Endometrium (tissue), 2 donors: ENCODE measurements at regions not wholly inside any gene's neighbourhood (a gene's known extent, or its start where the extent isn't known, plus 50 kb on each side); places are given as distances from the start of the nearest gene placed in this dataset.

Experiments
- FAIRE-seq: peaks from 2 replicates; lab custom pipeline; 2012; peaks lifted over from hg19 to GRCh38; lab: Jason Lieb, UNC
- donor health status: control.
- donor health status: control.

DNA sequence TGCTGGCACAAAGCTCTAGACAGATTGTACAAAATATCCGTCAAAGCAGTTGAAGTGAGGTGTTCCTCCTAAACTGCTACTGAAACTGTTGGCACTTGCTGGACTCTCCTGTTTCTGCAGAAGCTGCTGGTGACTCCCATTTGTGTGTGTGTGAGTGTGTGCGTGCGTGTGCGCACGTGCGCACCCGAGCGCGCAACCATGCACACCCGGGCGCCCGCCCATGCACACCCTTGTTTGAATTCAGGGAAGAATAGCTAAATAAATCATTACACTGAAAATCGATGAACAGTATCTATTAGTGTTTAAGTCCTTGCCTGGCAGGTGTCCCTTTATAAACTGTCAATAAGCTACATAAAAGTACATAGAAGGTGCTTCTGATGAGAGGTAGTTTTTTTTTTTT, 156.4 kb upstream of the B3GALT2 start:
- no peak for FAIRE-seq

GRCh38 chr1:193340331-193340730, 153.9 kb upstream of the B3GALT2 start:
- FAIRE-seq: no peak

GRCh38 chr1:193339401-193339800, 153.0 kb upstream of the B3GALT2 start:
- FAIRE-seq: no peak

- peak; percentile 70 for FAIRE-seq
Measured at GRCh38 chr1:193338194-193338593, 151.8 kb upstream of the B3GALT2 start.

DNA sequence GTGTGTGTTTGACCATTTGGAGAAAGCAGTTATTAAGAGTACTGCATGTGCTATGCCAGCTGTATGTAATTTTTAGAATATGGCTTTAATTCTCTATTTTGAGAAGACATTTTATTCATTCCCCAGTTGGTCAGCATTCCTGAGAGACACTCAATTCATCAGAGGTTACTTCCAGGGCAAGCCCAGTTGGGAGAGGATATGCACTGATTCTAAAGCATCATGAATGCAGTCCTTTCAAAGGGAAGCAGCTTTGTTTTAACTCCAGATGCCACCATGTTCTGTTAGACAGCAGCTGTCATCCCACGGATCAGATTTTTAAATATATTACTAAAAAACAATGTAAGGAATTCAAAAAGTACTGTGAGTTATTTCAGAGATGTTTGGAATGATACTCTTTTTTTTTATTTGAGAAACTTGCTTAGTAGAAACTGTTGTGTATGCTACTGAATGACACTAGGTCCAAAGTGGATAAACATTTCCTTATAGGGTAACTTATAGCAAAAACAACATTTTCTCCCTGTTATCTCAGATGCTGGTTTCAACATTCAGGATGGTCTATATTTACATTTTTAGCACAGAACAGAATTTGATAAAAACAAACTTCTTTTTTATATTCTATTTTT, 149.5 kb upstream of the B3GALT2 start:
- FAIRE-seq: no peak

GRCh38 chr1:193333166-193333565, 146.8 kb upstream of the B3GALT2 start:
- FAIRE-seq: no peak

DNA sequence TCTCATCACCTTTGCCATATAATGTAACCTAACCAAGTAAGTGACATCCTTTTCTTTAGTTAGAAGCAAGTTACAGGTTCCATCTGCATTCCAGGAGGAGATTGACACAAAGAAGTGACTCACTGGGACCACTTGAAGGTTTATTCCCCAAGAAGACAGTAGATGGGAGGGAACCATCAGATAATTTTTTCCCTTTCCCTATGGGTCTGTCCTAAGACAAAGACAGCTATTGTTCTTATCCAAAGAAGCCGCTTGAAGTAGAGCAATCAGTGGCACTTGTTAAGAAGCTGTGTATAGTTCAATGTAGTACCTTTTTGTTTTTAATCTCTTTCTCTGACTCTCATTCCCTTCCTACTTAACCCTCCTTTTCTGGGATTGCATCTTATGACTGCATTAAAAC, 139.9 kb upstream of the B3GALT2 start:
- no peak for FAIRE-seq

DNA sequence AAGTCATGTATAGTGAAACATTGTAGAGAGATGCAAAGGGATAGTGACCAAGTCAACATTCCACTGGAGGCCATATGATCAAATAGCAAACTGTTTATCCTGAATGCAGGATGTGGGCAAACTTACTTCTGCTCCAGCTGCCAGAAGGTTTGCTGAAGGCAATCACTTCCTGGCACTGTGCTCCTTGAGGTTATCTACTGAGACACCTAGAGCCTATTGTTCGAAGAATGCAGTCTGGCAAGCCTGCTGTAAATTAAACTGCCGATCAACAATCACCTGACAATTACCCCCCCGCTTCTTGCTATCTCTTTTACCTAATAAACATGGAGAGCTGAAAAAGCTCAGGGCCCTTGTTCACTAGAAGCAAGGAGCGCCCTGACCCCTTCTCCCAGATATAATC, 139.4 kb upstream of the B3GALT2 start:
- FAIRE-seq: no peak

DNA sequence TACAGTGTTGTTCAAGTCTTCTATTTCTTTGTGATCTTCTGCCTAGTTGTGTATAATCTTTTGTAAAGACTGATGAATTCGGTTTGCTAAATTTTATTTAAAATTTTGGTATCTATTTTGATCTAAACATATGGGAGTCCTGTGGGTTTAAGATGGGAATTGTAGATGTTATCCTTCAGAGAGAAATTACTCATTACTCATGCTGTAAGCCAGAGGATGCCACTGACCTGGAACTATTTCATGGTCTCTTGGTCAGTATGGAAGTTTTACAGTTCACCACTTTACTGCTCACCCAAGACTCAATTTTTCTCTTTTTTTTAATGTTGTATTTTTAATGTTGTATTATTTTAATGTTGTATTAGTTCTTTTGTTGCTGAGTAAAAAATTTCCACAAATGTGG, 138.6 kb upstream of the B3GALT2 start:
- FAIRE-seq: no peak

GRCh38 chr1:193322211-193322610, 135.8 kb upstream of the B3GALT2 start:
- FAIRE-seq: no peak

DNA sequence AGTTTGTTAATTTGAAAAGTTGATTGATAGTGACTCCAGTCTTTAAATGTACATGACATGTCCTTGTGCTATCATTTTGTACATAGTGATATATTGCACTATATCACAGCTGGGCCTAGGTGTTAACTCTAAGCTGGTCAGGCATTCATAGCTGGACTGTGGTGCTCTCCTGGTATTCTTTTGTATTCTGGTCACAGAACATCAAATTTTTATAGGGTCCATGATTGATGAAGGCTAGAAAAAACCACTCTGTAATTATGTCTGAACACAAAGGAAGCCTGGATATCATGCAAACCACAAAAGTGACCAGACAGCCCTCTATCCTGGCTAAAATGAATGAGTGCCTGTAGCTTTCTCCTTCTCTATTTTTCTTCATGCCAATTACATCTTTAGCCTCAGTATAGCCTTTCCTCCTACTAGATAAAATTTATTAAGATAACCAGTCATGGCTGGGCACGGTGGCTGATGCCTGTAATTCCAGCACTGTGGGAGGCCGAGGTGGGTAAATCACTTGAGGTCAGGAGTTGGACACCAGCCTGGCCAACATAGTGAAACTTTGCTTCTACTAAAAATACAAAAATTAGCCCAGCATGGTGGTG, 134.9 kb upstream of the B3GALT2 start:
- FAIRE-seq: no peak

DNA sequence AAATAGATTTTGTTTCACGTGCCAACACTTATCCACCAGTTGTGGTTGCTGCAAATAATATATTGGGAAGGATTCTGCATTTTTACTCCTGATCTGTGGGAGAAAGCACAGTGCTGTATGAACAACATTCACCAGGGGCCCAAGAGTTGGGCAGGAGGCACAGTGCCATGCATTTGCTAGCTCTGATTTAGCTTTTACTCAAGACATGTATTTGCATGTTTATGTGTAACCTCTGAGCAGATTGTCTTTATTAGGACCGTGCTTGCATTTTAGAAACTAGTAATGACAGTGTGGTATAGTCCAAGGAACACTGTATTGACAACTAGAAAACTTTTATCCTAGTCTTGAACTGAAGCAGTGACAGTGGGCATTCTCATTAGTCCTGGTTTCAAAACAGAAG, 133.9 kb upstream of the B3GALT2 start:
- FAIRE-seq: no peak

DNA sequence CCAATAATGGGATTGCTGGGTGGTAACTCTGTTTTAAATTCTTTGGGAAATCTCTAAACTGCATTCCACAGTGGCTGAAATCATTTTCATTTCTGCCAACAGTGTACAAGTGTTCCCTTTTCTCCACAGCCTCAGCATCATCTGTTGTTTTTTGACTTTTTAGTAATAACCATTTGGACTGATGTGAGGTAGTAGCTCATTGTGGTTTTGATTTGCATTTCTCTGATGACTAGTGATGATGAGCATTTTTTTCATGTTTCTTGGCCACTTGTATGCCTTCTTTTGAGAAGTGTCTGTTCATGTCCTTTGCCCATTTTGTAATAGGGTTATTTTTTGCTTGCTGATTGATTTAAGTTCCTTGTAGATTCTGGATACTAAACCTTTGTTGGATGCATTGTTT, 131.9 kb upstream of the B3GALT2 start:
- no peak for FAIRE-seq

GRCh38 chr1:193313354-193314140, 127.1 kb upstream of the B3GALT2 start:
- no peak for FAIRE-seq

- no peak for FAIRE-seq
Measured at GRCh38 chr1:193312432-193312831, 126.0 kb upstream of the B3GALT2 start.

- FAIRE-seq: no peak
Measured at GRCh38 chr1:193311226-193311948, 125.0 kb upstream of the B3GALT2 start.

GRCh38 chr1:193310564-193310963, 124.2 kb upstream of the B3GALT2 start:
- no peak for FAIRE-seq

GRCh38 chr1:193309936-193310475, 123.6 kb upstream of the B3GALT2 start:
- no peak for FAIRE-seq

DNA sequence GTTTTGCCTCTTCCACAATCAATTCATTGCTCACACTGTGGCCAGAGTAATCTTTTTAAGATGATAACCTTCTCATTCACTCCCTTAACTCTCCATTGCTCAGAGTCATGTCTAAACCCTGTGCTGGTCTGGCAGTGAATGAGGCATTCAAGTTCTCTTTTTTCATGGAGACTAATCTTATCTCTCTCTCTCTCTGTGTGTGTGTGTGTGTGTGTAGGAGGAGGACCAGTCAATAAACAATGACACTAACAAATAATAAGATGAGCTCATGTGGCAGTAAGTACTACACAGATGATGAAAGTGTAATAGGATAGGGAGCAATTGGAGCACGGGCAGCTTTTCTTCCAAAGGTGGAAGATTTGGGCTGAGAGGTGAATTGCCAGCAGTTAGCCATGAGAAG, 122.0 kb upstream of the B3GALT2 start:
- no peak for FAIRE-seq

- FAIRE-seq: no peak
Measured at GRCh38 chr1:193306430-193306829, 120.0 kb upstream of the B3GALT2 start.
